NCI-H446 (cell line): ENCODE measurements at regions not wholly inside any gene's neighbourhood (a gene's known extent, or its start where the extent isn't known, plus 50 kb on each side); places are given as distances from the start of the nearest gene placed in this dataset.

Source experiments
- DNase-seq, 2 experiments: peaks; one replicate each; lab custom pipeline; 2025; lab: John Stamatoyannopoulos, UW

- DNase-seq: no peak
Observed at GRCh38 chr1:5227114-5227513, 572.7 kb downstream of the AJAP1 start.

- no peak for DNase-seq
Observed at GRCh38 chr1:5225707-5226704, 571.6 kb downstream of the AJAP1 start.

GRCh38 chr1:5223206-5223605 is 568.8 kb downstream of the AJAP1 start:
- no peak for DNase-seq

DNA sequence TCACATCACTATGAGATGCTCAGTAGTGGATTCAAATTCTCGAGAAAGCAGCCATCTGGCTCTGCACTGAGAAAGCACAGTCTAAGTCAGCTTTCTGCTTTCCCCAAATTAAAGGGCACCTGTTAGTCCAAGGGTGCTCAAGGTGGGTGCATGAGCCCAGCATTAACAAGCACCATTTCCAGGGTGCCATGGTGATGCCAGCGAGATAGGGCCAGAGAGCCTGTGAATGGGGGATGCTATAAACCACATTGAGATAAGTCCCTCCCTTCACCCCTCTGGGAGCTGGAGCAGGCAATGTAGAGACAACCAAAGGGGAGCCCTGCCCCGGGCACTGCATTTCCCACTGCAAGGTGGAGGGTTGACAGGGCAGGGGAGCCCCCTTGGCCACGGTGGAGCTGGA is 568.2 kb downstream of the AJAP1 start:
- no peak for DNase-seq

- DNase-seq: no peak
Observed at GRCh38 chr1:5221451-5221850, 567.0 kb downstream of the AJAP1 start.

DNA sequence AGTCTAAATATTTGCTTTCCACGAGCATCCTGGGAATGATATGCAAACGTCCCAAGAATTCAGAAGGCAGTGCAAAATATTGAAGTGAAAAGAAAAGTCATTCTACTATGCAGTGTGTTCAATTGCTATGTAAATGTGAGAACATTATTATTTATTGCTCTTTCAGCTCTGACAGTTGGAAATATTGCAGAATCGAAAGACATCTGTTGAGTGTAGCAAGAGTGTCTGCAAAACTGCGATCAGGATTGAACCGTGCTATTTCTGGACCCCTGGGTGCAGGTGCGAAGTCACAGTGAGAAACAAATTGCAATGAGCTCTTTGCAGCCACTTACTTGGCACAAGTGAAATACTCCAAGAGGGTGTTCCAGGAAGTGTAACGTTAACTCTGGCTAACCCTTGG is 566.4 kb downstream of the AJAP1 start:
- DNase-seq: no peak

DNA sequence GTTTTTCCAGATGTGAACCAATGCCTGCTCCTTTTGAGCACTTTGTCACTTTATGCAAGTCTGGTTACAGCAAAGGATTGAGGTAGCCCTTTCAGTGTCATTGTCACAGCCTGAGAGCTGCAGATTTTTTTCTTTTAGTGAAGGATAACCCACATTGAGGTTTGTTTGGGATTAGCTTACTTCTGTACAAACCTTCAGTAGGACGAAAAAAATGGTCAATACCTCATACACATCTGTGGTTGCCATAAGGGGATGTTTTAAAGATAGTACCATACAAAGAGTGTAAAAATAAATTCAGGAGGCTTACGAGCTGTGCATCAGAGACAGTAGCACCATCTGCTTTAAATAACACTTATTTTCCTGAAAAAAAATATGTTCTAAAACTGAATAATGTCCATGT is 566.0 kb downstream of the AJAP1 start:
- DNase-seq: no peak

DNA sequence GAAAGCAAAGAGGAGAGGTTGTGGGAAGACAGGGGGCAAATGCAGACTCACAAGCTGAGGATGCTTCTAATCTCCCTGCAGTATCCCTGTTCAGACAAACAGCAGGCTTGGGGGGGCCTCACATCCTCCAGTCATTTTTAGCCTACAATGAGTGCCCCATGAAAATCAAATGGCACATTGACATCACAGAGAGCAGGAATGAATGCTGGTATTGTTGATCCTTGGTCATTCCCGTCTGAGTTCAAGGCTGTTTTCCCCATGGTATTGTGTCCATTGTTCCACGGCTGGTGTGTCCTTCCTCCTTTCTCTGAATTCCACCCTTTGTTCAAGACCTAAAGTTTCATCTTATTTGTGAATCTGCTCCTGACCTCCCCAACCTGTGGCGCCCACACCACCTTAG is 545.6 kb downstream of the AJAP1 start:
- no peak for DNase-seq

DNA sequence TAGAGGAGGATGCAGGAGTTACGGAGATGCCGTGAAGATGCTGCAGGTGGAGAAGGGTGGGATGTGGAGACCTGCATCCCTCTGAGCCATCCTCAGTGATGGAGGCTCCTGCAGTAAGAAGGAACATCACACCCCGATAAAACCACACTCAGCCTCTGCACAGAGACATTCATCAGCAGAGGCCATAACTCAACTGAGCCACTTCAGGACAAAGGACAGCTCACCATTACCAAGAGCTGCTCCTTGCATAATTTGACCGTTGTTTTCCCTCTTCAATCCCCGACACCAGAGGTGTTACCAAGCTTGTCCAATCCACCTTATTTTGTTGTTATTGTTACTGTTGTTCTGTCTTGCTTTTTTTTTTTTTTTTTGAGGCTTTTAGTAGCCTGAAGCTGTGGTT is 543.9 kb downstream of the AJAP1 start:
- no peak for DNase-seq

- DNase-seq: no peak
Observed at GRCh38 chr1:5191470-5191869, 537.1 kb downstream of the AJAP1 start.

DNA sequence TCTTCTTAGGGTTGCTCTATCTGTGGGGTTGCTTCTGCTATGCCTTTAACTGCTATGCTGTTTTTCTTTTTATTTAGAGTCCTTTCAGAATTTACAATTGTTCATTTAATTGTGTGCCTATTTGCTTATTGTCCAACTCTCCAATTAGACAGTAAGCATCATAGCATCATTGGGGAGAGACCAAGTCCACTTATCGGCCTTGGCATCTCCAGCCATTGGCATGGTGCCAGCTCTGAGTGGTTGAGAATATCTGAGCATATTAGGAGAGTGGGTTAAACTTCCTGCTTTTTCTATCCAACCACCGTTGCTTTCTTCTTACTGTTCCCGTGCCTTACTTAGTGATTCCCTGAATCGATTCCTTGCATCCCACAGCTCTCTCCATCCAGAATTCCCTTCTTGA is 535.0 kb downstream of the AJAP1 start:
- DNase-seq: no peak

- DNase-seq: no peak
Observed at GRCh38 chr1:5165762-5166161, 511.4 kb downstream of the AJAP1 start.

GRCh38 chr1:5164158-5164557 is 509.7 kb downstream of the AJAP1 start:
- DNase-seq: no peak

- DNase-seq: no peak
Observed at GRCh38 chr1:5161372-5161771, 507.0 kb downstream of the AJAP1 start.

- no peak for DNase-seq
Observed at GRCh38 chr1:5157175-5157574, 502.8 kb downstream of the AJAP1 start.

- DNase-seq: no peak
Observed at GRCh38 chr1:5156416-5157120, 502.2 kb downstream of the AJAP1 start.

DNA sequence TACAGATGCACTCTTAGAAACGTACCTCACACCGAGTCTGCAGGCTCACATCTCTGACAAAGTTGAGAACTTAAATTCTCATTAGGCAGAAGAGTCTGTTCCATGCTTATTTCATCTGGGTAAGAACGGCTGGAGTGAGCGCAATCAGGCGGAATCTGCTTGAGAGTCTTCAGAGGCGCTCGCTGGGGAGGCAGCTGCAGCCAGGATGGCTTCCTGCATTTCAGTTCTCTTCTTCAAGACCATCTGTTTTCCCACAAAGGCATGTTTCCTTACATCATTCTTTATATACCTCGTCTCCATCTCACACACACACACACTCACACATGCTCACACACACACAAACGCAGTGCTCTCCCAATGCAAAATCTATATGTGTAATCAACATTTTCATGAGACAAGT is 497.1 kb downstream of the AJAP1 start:
- DNase-seq: no peak

DNA sequence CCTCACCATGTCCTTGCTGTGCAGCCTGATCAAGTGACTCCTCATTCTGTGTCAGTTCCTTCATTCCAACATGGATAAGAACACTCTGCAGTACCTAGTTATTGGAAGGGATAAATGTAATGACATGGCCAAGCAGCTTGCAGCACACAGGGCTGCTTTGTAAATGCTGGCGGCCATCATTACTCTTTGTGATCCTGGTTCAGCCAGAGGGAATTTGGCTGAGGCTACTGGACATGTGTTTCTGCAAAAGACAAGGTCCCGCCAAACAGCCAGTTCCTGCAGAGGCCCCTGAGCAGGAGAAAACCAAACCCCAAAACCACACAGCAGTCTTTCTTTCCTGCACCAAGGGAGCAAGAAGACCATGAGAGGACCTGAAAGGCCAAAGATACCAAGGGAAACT is 495.8 kb downstream of the AJAP1 start:
- no peak for DNase-seq

GRCh38 chr1:5147806-5148205 is 493.4 kb downstream of the AJAP1 start:
- no peak for DNase-seq

DNA sequence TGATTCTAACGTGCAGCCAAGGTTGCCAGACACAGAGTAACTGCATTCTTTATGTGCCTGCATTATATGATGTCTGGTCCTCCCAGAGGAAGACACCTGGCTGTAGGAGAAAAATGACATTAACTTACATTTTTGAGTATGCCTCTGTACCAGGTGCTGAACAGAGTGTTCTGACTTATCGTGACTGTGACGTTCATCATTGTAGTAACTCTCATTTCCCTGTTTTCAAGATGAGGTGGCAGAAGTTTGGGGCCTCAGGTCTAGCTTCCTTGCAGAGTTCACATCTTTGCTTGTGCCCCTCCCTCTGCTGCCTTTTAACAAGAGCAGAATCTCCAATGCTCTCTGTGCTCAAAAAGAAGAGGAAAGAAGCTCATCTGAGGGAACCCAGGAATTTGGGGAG is 488.0 kb downstream of the AJAP1 start:
- no peak for DNase-seq

DNA sequence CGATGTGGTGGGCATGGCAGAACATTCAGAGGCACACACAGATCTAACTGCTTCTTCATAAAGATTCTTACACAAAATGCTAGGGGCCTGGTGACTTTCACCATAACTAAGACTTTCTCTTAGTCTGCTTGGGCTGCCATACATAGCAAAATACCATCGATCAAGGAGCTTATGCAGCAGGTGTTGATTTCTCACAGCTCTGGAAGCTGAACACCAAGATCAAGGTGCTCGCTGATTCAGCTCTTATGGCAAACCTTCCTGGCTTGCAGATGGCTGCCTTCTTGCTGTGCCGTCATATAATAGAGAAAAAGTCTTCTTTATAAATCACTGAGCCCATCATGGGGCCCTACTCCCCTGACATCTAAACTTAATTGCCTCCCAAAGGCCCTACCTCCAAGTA is 487.3 kb downstream of the AJAP1 start:
- no peak for DNase-seq

DNA sequence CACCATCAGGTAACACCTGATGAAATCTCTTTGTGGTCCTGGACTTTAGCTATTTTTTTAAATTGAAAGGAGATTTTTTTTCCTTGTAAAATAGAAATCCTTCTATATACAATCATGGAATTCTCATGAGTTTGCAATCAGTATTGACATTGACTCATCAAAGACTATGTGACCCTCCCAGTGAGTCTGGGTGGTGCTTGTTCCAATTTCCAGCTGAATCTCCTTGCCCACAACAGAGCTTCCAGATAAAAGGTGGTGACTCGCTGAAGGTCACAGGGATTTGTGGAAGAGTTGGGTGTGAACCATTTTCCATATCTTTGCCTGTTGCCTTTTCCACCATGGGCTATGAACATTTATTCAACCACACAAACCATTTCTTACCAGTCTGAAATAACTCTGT is 486.6 kb downstream of the AJAP1 start:
- DNase-seq: no peak

DNA sequence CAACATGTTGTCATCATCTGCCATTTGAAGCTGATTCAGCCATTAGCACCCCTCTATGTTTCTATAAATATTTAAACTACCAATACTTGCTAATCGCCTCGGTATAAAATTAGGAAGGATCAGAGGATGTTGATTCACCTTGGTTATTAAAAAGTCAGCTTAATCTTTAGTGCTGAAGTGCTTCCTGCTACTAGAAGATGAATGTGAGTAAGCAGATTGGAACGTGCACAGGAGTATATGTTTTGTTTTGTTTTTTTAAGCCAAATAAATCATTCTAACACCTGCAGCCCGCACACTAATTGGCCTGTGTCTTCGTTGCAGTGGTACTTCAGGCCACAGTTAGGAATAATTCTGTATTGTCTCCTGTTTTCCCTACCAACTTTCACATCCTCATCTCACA is 485.7 kb downstream of the AJAP1 start:
- no peak for DNase-seq
